Stomach (tissue), 8 donors: ENCODE measurements at regions not wholly inside any gene's neighbourhood (a gene's known extent, or its start where the extent isn't known, plus 50 kb on each side); places are given as distances from the start of the nearest gene placed in this dataset.

Experiments used
- DNase-seq, 2 donors: peaks; one replicate each; pipeline versions ENCODE4 v3.0.0 to v3.0.0-alpha.2; 2013 to 2019
- H3K27ac ChIP-seq, 5 donors: fragments of 200-600 bp in 4 of 5; sonication (generic) in 4 of 5; one replicate each; pipeline ENCODE4 v1.5.1; 2013 to 2019; ENCODE audit warnings: mild to moderate bottlenecking in 1 of 5, moderate library complexity in 1 of 5
- H3K27me3 ChIP-seq, 3 donors: fragments of 200-600 bp; sonication (generic); one replicate each; pipeline ENCODE4 v1.5.1; 2017 to 2019; ENCODE audit warnings: mixed run types in 1 of 3
- H3K36me3 ChIP-seq, 4 donors: fragments of 200-600 bp; sonication (generic); 1 replicate in 3 of 4; 2 replicates in 1 of 4; pipeline ENCODE4 v1.5.1; 2016 to 2019
- H3K4me1 ChIP-seq, 4 donors: fragments of 200-600 bp; sonication (generic); one replicate each; pipeline ENCODE4 v1.5.1; 2016 to 2019
- H3K4me3 ChIP-seq, 4 donors: fragments of 200-600 bp; sonication (generic) in 3 of 4; one replicate each; pipeline ENCODE4 v1.5.1; 2016 to 2019; ENCODE audit warnings: mild to moderate bottlenecking in 1 of 4
- H3K9me3 ChIP-seq, 4 donors: fragments of 200-600 bp; sonication (generic); one replicate each; pipeline ENCODE4 v1.5.1; 2016 to 2019
- EP300 ChIP-seq: sonication (generic); formaldehyde crosslinking; IDR thresholded peaks from one replicate; pipeline ENCODE4 v1.6.1; 2017; ENCODE audit warnings: antibody characterized with exemption
- POLR2A ChIP-seq, 4 donors: fragments of 450-650 bp; IDR thresholded peaks; one replicate each; pipeline ENCODE4 v1.6.1; 2016; ENCODE audit warnings: antibody characterized with exemption in 4 of 4, control low read depth in 2 of 4, mild to moderate bottlenecking in 1 of 4, moderate library complexity in 1 of 4
- POLR2AphosphoS5 ChIP-seq, 3 donors: sonication (generic); formaldehyde crosslinking; IDR thresholded peaks; one replicate each; pipeline ENCODE4 v1.6.1; 2016; ENCODE audit warnings: antibody characterized with exemption in 3 of 3
- WGBS, 5 donors: extraction: QIAGEN DNeasy Blood & Tissue Kit in 3 of 5; methylation state at CpG; one replicate each; pipeline versions ENCODE4 v1.1.5 to v1.1.7; 2013 to 2018; 5-methylcytosine and 5-hydroxymethylcytosine counted together
- intact Hi-C: fragments of 100-400 bp; cut with DNase I; formaldehyde crosslinking; loops from one replicate; pipeline ENCODE4 v1.15.1; 2023; ENCODE audit warnings: low total_unique reads
- TF ChIP-seq, protein P1 (sequence below), 7 experiments: fragments of 450-650 bp in 4 of 7; fragments of 200-600 bp in 3 of 7; sonication (generic) in 3 of 7; IDR thresholded peaks; one replicate each; pipeline ENCODE4 v1.5.1; 2016 to 2019; ENCODE audit warnings: antibody characterized with exemption in 7 of 7, control low read depth in 2 of 7, mild to moderate bottlenecking in 1 of 7
- donor health status: healthy with polysubstance abuse.
- donor health status: Bipolar disorder and iron deficiency.
- donor health status: healthy.

DNA sequence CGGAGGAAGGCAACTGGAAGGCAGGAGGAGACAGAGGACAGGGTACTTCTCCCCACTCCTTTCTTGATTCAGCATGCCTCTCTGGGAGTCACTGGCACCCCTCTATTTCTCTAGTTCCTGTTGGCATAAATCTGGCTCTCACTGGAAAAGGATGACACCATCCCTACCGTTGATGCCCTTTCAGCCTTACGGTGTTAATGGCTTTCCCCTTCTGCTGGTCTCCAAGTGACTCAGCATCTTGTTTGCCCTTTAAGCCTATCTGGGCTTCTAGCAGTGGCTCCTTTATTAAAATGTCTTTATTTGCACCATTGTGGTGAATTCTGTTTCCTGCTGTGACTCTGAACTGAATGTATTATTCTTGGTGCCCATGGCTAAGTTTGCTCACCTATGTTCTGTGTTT is 227.3 kb upstream of the GLRA1 start:
- no peaks in the 10 kb centered on the region for H3K9me3 ChIP-seq
- no peaks in the 10 kb centered on the region for H3K4me1 ChIP-seq
- H3K4me3 ChIP-seq = no peak overlapping the region
- H3K27me3 ChIP-seq = no peaks in the 10 kb centered on the region
- no peaks in the 10 kb centered on the region for H3K36me3 ChIP-seq
- DNase-seq = no peak
- intact Hi-C loops = no loop called here
- TF ChIP-seq, protein P1, sequence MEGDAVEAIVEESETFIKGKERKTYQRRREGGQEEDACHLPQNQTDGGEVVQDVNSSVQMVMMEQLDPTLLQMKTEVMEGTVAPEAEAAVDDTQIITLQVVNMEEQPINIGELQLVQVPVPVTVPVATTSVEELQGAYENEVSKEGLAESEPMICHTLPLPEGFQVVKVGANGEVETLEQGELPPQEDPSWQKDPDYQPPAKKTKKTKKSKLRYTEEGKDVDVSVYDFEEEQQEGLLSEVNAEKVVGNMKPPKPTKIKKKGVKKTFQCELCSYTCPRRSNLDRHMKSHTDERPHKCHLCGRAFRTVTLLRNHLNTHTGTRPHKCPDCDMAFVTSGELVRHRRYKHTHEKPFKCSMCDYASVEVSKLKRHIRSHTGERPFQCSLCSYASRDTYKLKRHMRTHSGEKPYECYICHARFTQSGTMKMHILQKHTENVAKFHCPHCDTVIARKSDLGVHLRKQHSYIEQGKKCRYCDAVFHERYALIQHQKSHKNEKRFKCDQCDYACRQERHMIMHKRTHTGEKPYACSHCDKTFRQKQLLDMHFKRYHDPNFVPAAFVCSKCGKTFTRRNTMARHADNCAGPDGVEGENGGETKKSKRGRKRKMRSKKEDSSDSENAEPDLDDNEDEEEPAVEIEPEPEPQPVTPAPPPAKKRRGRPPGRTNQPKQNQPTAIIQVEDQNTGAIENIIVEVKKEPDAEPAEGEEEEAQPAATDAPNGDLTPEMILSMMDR (IDR thresholded peaks at IDR 0.05) = no peak
- TF ChIP-seq EP300 (no peak), POLR2AphosphoS5 (IDR thresholded peaks at IDR 0.05) (no peak), POLR2A (IDR thresholded peaks at IDR 0.05) (no peak)
- WGBS, 5 donors = 80 to 93% (median 86%) methylated on average over 3 of the region's 3 CpGs
- H3K27ac ChIP-seq = no peak overlapping the region

DNA sequence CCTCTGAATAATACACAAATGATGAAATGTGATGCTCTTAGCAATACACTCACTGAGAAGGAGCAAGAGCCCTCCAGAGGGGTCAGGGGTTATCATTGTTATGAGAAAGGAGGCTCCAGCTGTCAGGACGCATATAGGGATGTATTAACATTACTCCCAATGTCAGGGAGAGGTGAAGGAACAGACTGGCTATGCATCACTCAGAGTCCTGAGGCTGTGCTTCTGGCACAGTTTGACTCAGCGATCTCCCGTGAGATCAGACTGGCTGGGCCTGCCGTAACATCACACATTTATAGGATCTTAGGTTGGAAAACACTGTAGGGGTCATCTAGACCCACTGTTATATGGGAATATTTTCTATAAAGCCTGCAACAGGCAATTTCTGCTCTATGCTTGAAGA is 226.5 kb upstream of the GLRA1 start:
- no peaks in the 10 kb centered on the region for H3K9me3 ChIP-seq
- H3K27ac ChIP-seq = no peak overlapping the region
- DNase-seq = no peak
- no peak for TF ChIP-seq POLR2AphosphoS5 (IDR thresholded peaks at IDR 0.05)
- TF ChIP-seq, protein P1 (IDR thresholded peaks at IDR 0.05) = no peak
- TF ChIP-seq EP300 = no peak
- TF ChIP-seq POLR2A (IDR thresholded peaks at IDR 0.05) = no peak
- no peaks in the 10 kb centered on the region for H3K4me1 ChIP-seq
- H3K4me3 ChIP-seq = no peak overlapping the region
- intact Hi-C loops = no loop called here
- H3K36me3 ChIP-seq = no peaks in the 10 kb centered on the region
- H3K27me3 ChIP-seq = no peaks in the 10 kb centered on the region
- 50 to 76% (median 69%) methylated on average over 4 of the region's 4 CpGs for WGBS, 5 donors

DNA sequence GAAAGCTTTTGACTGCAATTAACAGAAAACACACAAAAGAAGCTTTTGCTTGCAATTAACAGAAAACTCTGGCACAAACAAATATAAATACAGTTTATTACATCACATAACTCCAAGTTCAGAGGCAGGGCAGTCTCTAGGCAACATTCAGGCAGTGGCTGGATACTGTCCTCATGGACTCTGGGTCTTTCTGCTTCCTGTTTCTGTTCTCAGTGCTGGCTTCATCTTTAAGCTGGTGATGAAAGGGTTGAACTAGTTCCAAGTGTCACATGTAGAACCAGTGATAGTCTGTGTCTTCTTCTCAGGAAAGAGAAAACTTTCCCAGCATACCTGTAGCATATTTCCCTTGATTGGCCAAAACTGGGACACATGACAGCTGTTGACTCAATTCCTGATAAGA is 222.6 kb upstream of the GLRA1 start:
- TF ChIP-seq POLR2AphosphoS5 (IDR thresholded peaks at IDR 0.05) = no peak
- TF ChIP-seq, protein P1 (IDR thresholded peaks at IDR 0.05) = no peak
- TF ChIP-seq EP300 = no peak
- no peak for TF ChIP-seq POLR2A (IDR thresholded peaks at IDR 0.05)
- no peaks in the 10 kb centered on the region for H3K27me3 ChIP-seq
- no peaks in the 10 kb centered on the region for H3K4me1 ChIP-seq
- H3K9me3 ChIP-seq = no peaks in the 10 kb centered on the region
- H3K27ac ChIP-seq = no peak overlapping the region
- DNase-seq = peak in 1 of 2 donors; percentile 29
- H3K36me3 ChIP-seq = no peaks in the 10 kb centered on the region
- intact Hi-C loops = no loop called here
- no peak overlapping the region for H3K4me3 ChIP-seq

DNA sequence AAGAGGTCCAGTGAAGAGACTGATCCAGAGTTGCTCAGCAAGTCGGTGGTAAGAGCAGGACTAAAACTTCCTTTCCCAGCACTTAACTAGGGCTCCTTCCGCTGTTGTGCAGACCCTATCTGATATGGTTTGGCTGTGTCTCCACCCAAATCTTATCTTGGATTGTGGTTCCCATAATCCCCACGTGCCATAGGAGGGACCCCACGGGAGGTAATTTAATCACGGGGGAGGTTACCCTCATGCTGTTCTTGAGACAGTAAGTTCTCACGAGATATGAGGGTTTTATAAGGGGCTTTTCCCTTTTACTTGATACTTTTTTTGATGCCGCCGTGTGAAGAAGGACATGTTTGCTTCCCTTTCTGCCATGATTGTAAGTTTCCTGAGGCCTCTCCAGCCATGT is 221.9 kb upstream of the GLRA1 start:
- no peak overlapping the region for H3K27ac ChIP-seq
- no peaks in the 10 kb centered on the region for H3K36me3 ChIP-seq
- no peaks in the 10 kb centered on the region for H3K27me3 ChIP-seq
- no peaks in the 10 kb centered on the region for H3K9me3 ChIP-seq
- 61 to 78% (median 68%) methylated on average over 8 of the region's 8 CpGs for WGBS, 5 donors
- no peaks in the 10 kb centered on the region for H3K4me1 ChIP-seq
- intact Hi-C loops = no loop called here
- DNase-seq = no peak
- no peak overlapping the region for H3K4me3 ChIP-seq
- TF ChIP-seq, protein P1 (IDR thresholded peaks at IDR 0.05) = no peak
- TF ChIP-seq POLR2A (IDR thresholded peaks at IDR 0.05) (no peak), POLR2AphosphoS5 (IDR thresholded peaks at IDR 0.05) (no peak), EP300 (no peak)
